Kidney (tissue), 13 donors: ENCODE measurements at regions not wholly inside any gene's neighbourhood (a gene's known extent, or its start where the extent isn't known, plus 50 kb on each side); places are given as distances from the start of the nearest gene placed in this dataset.

Source experiments
- DNase-seq, 5 donors: peaks; one replicate each; pipeline ENCODE4 v3.0.0-alpha.2; 2013 to 2020
- FAIRE-seq: peaks from 2 replicates; lab custom pipeline; 2012; peaks lifted over from hg19 to GRCh38; lab: Jason Lieb, UNC
- H3K27ac ChIP-seq, 2 donors: one replicate each; pipeline ENCODE4 v1.7.0; 2013; ENCODE audit warnings: low read depth in 2 of 2, low read length in 2 of 2, inconsistent platforms in 1 of 2
- H3K27me3 ChIP-seq: one replicate; pipeline ENCODE4 v1.7.1; 2013; ENCODE audit warnings: low read length, inconsistent platforms; ENCODE audit not compliant: control insufficient read depth, insufficient read depth
- H3K36me3 ChIP-seq, 3 donors: one replicate each; pipeline versions ENCODE4 v1.7.0 to v1.7.1; 2013; ENCODE audit warnings: low read length in 3 of 3, control low read depth in 1 of 3, inconsistent platforms in 1 of 3; ENCODE audit not compliant: insufficient read depth in 3 of 3, control insufficient read depth in 2 of 3
- H3K4me1 ChIP-seq, 3 donors: one replicate each; pipeline versions ENCODE4 v1.7.0 to v1.7.1; 2013; ENCODE audit warnings: low read length in 3 of 3, inconsistent platforms in 1 of 3, low read depth in 1 of 3; ENCODE audit not compliant: control insufficient read depth in 2 of 3, insufficient read depth in 2 of 3
- H3K4me3 ChIP-seq, 3 donors: one replicate each; pipeline versions ENCODE4 v1.7.0 to v1.8.1; 2013; ENCODE audit warnings: low read length in 3 of 3, control low read depth in 1 of 3, inconsistent platforms in 1 of 3
- H3K9ac ChIP-seq, 3 donors: one replicate each; pipeline versions ENCODE4 v1.7.0 to v1.7.1; 2013; ENCODE audit warnings: low read length in 3 of 3, control low read depth in 1 of 3, inconsistent platforms in 1 of 3
- H3K9me3 ChIP-seq, 3 donors: one replicate each; pipeline versions ENCODE4 v1.7.0 to v1.7.1; 2013; ENCODE audit warnings: low read length in 3 of 3, control low read depth in 1 of 3, inconsistent platforms in 1 of 3; ENCODE audit not compliant: control insufficient read depth in 2 of 3, insufficient read depth in 1 of 3
- CTCF ChIP-seq: IDR thresholded peaks from 3 replicates; pipeline ENCODE4 v1.5.1; 2012; ENCODE audit warnings: mild to moderate bottlenecking, moderate library complexity, borderline replicate concordance; ENCODE audit not compliant: insufficient read depth; ENCODE audit errors: extremely low read depth
- intact Hi-C: fragments of 100-400 bp; cut with DNase I; formaldehyde crosslinking; loops from one replicate; pipeline ENCODE4 v1.11.1; 2022
- donor health status: control.
- donor health status: control.
- donor health status: control.
- donor health status: control.
- donor health status: control.
- donor health status: DM: yes; HTN: yes; CAD: no.
- donor health status: Normal renal cell carcinoma (clear cell type).

- Histone ChIP-seq H3K4me3 (no peak overlapping the region), H3K9ac (no peak overlapping the region), H3K27me3 (no peaks in the 10 kb centered on the region), H3K36me3 (no peaks in the 10 kb centered on the region), H3K27ac (no peak overlapping the region), H3K4me1 (no peaks in the 10 kb centered on the region), H3K9me3 (peaks cover 0 to 2% (median 0%) of the 10 kb centered on the region in 3 donors)
- FAIRE-seq (no peak), DNase-seq (no peak)
- TF ChIP-seq CTCF: no peak
- intact Hi-C loops: no loop called here
These were observed 295.5 kb downstream of the CDH11 start for GRCh38 chr16:64826374-64826773.

- Histone ChIP-seq H3K27me3 (no peaks in the 10 kb centered on the region), H3K9ac (no peak overlapping the region), H3K4me1 (no peaks in the 10 kb centered on the region), H3K36me3 (no peaks in the 10 kb centered on the region), H3K9me3 (peaks cover 0 to 2% (median 0%) of the 10 kb centered on the region in 3 donors), H3K4me3 (no peak overlapping the region), H3K27ac (no peak overlapping the region)
- no peak for DNase-seq
- FAIRE-seq: no peak
- intact Hi-C loops: no loop called here
- TF ChIP-seq CTCF: no peak
These were observed 298.3 kb downstream of the CDH11 start for GRCh38 chr16:64823481-64824075.

- H3K27ac ChIP-seq: no peak overlapping the region
- H3K4me3 ChIP-seq: no peak overlapping the region
- H3K9ac ChIP-seq: no peak overlapping the region
- no peak for TF ChIP-seq CTCF
- no peaks in the 10 kb centered on the region for H3K36me3 ChIP-seq
- FAIRE-seq (no peak), DNase-seq (no peak)
- H3K27me3 ChIP-seq: no peaks in the 10 kb centered on the region
- no peaks in the 10 kb centered on the region for H3K4me1 ChIP-seq
- no peaks in the 10 kb centered on the region for H3K9me3 ChIP-seq
- intact Hi-C loops: no loop called here
These were observed 311.8 kb downstream of the CDH11 start for GRCh38 chr16:64809876-64810629.
